ENCODE measurements at regions not wholly inside any gene's neighbourhood (a gene's known extent, or its start where the extent isn't known, plus 50 kb on each side); places are given as distances from the start of the nearest gene placed in this dataset.

DNA sequence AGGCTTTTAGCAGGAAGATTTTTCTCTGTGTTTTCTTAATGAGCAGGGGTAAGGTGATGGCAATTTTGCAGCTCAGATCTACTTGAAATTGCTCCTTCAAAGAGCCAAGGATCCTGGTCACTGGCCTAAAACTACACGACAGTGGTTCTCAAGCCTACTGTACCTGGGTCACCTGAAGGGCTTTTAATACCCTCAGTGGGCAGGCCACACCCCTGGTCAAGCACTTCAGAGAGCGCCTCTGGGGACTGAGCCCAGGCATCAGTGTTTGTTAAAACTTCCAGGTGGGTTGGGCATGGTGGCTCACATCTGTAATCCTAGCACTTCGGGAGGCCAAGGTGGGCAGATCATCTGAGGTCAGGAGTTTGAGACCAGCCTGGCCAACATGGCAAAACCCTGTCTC is 158.4 kb downstream of the FAM43A start:
- TF ChIP-seq, protein P1, sequence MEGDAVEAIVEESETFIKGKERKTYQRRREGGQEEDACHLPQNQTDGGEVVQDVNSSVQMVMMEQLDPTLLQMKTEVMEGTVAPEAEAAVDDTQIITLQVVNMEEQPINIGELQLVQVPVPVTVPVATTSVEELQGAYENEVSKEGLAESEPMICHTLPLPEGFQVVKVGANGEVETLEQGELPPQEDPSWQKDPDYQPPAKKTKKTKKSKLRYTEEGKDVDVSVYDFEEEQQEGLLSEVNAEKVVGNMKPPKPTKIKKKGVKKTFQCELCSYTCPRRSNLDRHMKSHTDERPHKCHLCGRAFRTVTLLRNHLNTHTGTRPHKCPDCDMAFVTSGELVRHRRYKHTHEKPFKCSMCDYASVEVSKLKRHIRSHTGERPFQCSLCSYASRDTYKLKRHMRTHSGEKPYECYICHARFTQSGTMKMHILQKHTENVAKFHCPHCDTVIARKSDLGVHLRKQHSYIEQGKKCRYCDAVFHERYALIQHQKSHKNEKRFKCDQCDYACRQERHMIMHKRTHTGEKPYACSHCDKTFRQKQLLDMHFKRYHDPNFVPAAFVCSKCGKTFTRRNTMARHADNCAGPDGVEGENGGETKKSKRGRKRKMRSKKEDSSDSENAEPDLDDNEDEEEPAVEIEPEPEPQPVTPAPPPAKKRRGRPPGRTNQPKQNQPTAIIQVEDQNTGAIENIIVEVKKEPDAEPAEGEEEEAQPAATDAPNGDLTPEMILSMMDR (IDR thresholded peaks at IDR 0.05; ENCODE audit: low read length): no peak
- TF ChIP-seq EZH2 (optimal IDR thresholded peaks at IDR 0.05; ENCODE audit: low read depth, low read length): no peak

Measured in MM.1S (cell line).